NK-92 (cell line): ENCODE measurements at regions not wholly inside any gene's neighbourhood (a gene's known extent, or its start where the extent isn't known, plus 50 kb on each side); places are given as distances from the start of the nearest gene placed in this dataset.

ENCODE experiments used
- DNase-seq: peaks from one replicate; lab custom pipeline; 2025; ENCODE audit not compliant: unreplicated experiment; lab: John Stamatoyannopoulos, UW

DNA sequence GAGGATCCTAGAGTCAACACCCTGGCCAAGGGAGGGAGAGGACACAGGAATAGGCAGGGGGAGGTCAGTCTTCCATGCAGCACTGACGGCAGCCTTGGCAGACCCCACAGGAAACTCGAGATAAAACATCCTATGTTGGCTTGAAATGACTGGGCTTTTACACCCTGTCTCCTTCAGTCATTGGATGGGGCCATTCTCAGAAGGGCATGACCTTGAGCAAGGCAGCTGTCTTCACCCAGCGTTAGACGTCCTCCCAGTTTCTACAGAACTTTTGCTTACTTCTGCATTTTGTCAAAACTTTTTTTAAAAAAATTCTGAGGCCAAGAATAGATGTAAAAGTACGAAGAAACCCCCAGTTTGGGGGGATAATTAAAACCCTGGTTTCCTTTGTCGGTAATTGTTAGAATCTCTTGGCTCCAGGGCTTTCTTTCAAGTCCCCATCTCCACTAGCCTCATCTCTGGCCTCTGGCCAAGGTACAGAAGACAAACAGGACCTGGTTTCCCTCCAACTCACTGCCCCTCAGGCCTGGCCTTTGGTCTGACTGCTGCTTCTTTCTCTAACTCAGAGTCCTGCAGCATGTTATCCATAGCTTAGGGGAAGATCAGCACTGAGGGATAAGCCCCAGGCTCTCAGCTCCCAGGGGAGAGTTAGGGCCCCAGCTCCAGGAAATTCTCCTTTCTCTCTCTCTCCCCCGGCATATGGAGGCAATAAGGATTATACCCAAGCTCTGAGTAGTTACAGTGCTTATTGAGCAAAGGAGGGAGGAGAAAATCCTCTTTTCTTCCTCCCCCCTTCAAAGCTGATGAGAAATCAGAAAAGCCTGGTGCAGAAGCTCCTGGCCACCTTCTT, 51.6 kb upstream of the KCND3 start:
- DNase-seq, result no peak

DNA sequence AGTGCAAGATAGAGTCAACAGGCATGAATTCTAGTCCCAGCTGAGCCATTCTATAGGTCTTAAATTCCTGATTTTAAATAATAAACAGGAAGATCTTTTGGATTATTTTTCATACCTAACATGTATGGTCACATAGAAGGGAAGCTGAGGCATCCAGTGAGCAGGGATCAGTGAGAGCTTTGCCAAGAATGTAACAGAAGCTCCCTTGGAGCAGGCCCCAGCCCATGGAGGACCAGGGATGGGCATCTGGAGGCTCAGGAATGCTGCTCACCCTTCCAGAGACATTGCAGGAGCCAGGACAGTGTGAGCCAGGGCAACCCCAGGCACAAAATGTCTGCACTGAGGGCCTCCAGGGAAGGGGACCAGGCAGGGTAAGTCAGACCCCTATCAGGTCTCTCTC, 54.4 kb upstream of the KCND3 start:
- DNase-seq, result no peak

DNA sequence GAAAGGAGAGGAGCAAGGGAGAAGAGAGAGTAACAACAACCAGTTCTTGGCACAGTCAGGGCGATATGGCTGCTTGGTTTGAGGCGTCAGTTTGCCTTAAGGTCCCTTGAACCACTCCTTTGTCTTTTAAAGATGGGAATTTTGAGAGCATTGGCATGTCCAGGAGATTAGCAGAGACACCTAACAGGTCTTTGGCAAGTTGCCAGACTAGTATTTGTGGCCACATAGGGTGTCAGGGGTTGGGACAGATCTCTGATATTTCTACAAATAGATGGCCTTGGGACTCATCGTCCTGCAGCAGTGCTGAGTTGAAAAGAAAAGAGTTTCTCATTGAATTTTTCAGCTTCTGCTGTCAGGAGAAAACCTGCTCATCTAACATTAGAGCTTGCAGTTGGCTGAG, 55.3 kb upstream of the KCND3 start:
- no peak for DNase-seq

DNA sequence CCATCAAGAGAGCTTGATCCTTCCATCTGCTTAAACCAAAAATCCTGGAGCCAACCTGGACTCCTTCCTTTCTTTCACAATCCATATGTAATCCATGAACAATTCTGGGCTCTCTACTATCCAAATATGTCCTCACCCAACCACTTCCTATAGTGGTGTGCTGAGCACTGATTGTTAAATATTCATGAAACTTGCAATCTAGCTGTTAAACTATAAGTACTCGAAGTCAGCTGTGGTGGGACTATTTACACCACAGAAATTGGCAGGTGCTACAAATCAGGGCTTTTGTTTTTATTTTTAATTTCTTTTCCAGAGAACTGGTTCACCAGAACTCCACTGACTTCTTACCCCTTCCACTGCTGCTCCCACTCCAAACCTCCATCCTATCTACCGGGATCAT, 57.2 kb upstream of the KCND3 start:
- DNase-seq, result no peak

DNA sequence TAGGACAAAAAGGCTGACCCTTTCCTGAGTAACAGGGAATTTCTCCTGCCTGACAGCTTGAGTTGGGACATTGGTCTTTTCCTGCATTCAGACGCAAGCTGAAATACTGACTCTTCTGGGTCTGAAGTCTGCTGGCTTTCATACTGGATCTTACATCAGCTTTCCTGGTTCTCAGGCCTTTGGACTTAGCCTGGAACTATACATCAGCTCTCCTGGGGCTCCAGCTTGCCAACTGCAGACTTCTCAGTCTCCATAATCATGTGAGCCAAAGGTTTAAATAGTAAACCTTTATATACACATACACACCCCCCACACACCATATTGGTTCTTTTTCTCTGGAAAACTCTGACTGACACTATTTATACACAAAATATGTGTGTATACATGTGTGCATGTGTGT, 59.0 kb upstream of the KCND3 start:
- DNase-seq, result no peak

DNA sequence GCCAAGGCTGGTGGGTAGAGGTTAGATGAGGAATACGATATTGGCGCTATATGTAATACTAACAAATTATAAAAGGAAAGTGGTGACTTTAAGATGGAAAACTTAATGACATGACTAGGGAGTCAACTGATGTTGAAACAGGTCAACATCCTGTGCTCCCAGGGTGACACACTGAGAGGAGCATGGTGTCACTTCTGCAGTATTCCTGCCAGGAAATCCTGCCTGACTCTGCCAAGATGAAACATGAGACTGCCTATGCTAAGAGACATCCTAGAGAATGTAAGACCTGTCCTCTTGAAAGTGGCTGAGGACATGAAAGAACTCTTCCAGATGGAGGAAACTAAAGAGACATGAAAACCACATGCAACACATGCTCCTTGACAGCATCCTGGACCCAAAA, 65.0 kb upstream of the KCND3 start:
- no peak for DNase-seq

DNA sequence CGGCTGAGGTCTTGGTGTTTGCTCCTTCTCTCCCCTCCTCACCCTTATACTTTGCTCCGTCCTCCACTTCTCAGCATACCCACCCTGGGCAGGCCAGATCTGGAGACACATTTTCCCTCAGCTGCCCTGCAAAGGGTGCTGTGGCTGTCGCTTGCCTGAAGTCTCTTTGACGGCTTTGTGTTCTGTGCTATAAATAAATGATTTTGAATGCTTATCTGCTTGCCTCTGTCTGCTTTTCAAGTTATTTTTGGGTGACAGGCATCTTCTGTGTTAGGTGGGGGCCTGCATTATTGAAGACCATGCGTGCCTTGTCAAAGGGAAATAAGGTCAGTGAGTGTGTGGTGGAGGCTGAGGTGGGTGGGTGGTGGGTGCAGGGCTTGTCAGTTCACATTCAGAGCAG, 66.9 kb upstream of the KCND3 start:
- no peak for DNase-seq

DNA sequence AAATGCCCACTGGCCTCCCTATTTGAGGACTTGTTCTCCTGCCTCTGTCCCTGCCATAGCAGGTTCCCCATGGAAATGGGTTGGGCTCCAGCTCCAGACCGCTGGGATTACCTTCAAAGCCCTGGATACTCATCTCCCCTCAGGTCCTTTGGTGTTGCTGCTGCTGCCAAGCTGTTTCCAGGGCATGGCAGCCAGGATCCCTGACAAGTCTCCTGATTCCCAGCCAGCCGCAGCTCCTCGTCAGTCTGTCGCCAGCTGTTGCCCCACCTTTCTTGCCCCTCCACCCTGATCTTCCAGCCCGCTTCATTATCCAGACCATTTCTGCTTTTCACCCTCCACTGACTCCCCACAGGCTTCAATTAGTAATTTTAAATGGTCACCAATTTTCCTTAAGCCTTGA, 68.3 kb upstream of the KCND3 start:
- DNase-seq, result no peak

DNA sequence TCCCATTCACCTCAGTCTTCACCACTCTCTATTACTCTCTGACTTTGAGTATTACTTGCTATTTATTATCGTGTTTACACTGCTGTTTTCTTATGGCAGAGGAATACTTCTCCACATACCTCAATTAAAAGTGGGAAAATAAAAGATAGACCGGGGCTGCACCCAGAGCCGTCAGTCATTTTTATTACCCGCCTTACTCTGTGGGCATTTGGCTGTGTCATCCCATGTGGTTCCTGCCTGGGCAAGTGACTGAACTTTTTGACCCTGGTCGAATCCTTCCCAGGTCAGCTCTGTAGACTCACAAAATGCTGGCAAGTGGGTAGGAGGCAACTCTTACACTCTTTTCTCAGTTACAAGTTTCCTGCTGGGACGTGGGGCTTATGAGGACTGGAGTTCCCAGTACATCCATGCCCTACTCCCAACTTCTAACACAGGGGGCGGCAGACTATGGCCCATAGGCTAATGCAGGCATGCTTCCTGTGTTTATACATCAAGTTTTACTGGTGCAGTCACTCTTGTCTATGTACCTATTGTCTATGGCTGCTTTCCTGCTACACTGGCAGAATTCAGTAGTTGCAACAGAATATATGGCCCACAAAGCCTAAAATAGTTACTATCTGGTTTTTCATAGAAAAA, 69.5 kb upstream of the KCND3 start:
- DNase-seq, result no peak

DNA sequence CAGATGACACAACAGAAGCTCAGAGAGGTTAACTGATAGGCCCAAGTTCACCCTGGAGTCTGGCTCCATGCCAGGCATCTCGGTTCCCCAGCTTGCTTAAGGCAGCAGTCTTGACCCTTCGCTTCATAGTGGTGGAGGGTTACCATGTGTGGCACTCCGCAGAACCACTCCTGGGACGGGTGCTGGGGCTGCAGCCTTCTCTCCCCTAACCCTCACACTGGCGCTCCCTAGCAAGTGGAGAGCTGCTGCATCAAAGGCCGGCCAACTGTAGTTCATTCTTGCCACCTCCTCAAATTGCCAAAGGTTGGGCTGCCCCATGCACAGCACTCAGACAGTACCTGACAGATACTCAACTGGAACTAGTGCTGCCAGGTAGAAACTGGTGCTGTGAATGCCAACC, 70.2 kb upstream of the KCND3 start:
- no peak for DNase-seq

DNA sequence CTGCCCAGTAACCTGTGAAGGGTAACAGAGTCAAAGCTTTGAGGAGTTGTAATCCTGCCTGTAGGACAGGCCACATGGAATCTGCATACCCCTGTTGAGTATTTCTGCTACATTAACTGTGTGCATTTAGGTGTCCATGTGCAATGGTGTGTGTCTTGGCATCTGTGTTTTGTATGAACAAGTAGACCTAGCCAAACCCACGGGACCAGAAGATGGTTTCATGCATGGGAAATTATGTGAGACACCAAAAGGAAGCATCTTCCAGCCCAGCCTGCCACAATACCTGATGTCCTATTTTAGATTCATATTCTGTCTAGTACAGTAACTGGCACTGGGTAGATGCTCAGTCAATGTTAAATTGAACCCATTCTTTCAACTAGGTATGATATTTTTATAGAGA, 70.8 kb upstream of the KCND3 start:
- no peak for DNase-seq

DNA sequence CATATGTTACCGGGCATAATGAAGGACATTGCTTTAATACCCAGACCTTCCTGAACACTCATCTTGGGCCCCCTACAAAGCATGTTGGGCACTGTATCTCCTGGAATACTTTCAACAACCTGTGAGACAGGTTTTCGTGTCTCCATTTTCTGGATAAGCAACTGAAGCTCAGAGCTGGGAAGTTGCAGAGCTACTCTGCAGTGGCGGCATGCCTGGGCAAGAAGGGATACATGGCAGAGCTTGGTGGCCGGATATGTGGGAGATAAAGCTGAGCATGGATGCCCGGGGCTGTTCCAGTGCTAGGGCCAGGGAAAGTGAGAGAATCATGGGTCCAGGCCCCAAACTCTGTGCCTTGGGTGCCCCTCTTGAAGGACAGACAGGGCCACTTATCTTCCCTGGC, 71.6 kb upstream of the KCND3 start:
- DNase-seq, result no peak

DNA sequence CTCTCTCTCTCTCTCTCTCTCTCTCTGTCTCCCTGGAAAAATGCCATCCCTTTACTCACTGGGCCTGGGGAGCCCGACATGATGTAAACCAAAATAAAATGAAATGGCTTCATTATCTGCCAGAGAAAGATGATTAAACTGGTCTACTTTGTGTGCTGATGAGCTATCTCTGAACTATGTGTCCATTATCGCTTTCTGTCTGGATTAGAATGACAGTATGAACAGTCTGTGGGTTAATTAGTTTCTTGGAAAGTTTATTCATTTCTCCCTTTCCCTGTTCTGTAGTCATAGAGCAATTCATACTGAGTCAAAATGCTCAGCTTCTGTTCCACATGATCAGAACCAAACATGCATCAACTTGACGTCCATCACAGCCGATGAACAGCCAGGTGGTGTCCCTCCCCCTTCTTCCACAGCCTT, 72.4 kb upstream of the KCND3 start:
- no peak for DNase-seq

DNA sequence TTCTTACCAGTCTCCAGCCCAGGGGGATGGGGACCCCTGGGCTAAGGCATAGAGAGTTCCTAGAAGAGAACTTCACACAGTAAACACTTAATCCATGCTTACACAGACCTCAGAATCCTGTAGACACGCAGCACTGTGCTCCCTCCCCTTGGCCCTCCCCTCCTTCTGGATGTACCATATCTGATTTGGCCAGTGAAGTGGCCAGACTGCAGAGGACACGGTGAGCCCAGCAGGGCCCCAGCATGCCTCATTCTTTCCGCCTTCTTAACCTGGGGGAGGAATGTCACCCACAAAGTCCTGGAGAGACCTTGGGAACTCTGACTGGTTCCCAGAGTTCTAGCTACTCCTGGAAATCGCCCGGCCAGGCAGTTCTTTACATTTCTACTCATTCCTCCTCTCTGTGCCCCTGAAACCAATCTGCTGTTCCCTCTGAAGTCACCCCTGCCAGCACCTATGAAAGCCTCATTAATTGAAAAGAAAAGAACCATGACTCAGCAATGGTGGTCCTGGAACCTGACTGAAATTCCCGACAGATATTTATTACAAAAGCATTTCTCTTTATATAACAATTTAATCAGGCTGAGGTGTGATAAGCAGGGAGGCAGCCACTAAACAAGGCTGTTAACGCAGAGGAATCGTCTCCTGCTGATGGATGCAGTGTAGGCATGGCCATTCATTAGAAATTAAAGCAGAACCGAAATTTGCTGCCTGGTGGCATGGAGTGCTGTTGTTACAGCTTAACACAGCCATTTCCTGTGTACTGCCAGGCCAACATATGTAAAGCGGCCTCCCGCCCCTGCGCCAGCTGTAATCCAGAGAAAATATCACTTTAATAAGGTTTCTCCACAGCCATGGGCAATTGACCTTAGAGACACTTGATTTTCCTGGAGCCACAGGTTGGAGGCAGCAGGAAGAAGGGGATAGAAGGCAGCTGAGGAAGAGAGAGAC, 74.6 kb upstream of the KCND3 start:
- no peak for DNase-seq

DNA sequence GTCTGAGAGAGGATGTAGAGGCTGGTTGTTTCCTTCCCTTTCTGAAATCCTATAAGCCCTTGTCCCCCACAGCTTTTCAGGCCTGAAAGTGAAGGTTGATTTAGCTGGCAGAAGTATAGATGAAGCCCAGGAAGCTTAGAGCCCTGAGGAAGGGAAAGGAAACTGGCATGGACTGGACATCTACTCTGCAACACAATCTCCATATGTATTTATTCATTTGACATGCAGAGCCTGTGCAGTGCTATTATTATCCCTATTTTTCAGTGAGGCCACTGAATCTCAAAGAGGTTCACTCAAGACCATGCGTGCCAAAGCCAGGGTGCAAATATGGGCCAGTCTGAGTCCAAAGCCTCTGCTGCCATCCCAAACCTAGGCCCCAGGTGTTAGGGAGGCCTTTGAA, 78.5 kb upstream of the KCND3 start:
- no peak for DNase-seq

DNA sequence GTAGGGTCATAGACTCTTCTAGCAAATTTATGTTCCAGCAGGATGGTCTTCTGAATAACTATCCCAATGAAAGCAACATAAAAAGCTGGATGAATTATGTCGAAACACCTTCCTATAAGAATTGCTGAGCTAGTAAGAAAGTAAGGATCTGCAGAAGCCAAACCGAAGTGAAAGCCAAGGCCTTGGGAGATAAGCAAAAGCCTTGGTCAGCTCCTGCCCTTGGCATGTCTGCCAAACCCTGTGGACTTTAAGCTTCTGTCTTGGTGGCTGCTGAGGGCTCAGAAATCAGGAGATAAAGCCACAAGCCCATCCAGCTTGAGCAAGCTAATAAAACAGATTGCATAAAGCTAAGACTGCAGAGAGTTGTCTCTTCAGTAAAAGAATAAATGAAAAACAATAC, 81.2 kb upstream of the KCND3 start:
- DNase-seq, result no peak

DNA sequence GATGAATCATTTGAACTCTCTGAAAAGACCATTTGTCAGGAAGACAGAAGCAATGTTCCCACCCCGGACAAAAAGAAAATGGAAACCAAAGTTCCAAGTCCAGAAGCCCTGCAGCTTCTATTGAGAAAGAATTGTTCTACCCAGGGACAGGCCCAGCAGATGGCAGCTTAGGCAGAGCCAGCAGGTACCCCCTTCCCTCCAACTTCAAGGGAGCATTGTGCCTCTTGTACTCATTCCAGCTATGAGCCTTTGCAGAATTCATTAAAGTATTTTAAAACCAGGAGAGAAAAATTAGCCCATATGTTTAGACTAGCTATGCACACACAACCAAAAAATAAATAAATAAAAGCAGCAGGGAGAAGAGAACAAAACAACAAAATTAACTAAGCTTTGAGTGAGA, 85.2 kb upstream of the KCND3 start:
- no peak for DNase-seq

DNA sequence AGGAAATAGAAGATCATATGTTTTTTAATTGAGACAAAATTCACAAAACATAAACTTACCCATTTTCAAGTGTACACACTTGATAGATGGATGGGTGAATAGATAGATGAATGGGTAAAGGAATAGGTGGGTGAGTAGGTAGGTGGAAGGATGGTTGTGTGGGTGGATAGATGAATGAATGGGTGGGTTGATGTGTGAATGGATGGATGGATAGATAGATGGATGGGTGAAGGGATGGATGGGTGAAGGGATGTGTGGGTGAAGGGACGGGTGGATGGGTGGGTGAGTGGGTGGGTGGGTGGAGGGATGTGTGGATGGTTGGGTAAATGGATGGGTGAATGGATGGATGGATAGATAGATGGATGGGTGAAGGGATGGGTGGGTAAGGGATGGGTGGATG, 86.1 kb upstream of the KCND3 start:
- DNase-seq, result no peak

DNA sequence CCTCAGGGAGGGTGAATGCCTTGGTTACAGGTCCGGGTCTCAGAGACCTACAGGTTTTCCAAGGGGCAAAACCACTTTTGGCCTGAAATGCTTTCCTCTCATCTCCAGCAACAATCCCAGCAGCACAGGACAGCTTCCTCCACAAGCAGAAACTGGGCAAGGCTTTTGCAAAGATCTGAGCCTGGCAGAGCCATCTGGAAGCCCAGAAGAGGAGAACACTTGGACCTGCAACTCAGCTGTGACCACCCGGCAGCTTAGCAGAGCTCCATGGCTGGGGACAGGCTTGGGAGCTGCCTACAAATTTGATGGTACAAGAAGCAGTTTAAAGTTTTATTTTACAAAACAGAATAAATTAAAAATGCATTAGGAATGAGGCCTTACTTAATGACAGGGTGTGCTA, 90.0 kb upstream of the KCND3 start:
- no peak for DNase-seq

DNA sequence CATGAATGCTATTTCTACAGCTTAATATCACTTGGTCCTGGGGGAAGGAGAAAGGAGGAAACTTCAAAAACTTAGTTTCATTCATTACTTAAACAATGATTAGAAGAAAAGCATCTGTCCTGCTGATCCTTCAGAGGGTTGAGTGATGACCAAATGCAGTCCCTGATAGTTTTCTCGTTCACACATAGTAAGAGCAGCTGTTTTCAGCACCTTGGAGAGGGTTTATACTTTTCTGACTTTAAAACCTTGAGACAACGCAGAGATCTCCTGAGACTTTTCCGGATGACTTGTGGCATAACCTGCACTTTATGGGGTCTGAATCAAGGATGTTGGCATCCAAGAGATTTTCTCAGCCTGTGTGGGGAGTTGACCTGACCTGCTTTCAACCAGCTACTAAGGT, 94.0 kb upstream of the KCND3 start:
- DNase-seq, result no peak

DNA sequence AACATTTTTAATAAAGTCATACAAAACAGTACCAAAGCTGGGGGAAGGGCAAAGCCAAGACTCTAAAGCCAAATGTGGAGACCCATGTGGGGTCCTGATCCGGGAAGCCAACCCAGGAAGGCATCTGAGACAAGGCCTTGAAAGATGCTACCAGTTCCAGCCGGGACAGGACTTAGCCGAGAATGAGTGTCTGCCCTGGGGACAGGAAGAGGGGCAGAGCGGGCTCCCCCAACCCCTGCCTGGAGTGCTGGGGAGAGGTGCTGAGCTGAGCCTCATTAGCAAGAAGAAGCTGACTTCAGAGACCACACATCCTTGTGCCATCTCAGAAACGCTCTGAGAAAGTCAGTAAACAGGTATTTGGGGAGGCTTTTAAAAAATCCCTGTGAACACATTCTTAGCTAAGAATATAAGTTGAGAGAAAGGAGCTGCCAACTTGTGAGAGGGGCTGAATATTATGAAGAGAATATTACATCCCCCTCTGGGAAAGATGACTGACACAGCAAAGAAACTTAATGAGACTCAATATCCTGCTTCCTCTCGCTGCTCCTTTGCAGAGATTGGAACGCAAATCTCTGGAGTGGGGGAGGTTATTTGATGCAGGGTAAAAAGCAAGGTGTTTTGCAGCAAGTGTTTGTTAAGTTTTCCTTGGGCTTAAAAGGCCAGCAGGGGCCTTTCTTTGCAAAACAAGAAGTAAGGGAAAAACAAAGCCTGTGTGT, 103.3 kb upstream of the KCND3 start:
- no peak for DNase-seq
